HG02588 (cell line): ENCODE measurements at regions not wholly inside any gene's neighbourhood (a gene's known extent, or its start where the extent isn't known, plus 50 kb on each side); places are given as distances from the start of the nearest gene placed in this dataset.
"Not testable (repeated sequence)": the region's sequence is repeated elsewhere in the genome, so short reads cannot be mapped to it uniquely, and the experiment has no call there.

Source experiments
- ATAC-seq: cut with Tn5 transposase; IDR thresholded peaks from one replicate; pipeline ENCODE4 v1.9.1; 2021; ENCODE audit warnings: mild to moderate bottlenecking, moderate library complexity; ENCODE audit not compliant: unreplicated experiment

- ATAC-seq: no peak
These were observed 102.0 kb downstream of the HNMT start for GRCh38 chr2:138066139-138066806.

GRCh38 chr2:138066841-138067240 lies 102.6 kb downstream of the HNMT start:
- no peak for ATAC-seq

GRCh38 chr2:138068669-138069068 lies 104.4 kb downstream of the HNMT start:
- ATAC-seq: not testable (repeated sequence)

- not testable (repeated sequence) for ATAC-seq
These were observed 106.9 kb downstream of the HNMT start for GRCh38 chr2:138071042-138071719.

GRCh38 chr2:138071720-138072719 lies 107.7 kb downstream of the HNMT start:
- ATAC-seq: no peak

- ATAC-seq: no peak
These were observed 113.9 kb downstream of the HNMT start for GRCh38 chr2:138078153-138078552.

GRCh38 chr2:138079976-138080375 lies 115.7 kb downstream of the HNMT start:
- no peak for ATAC-seq

- ATAC-seq: no peak
These were observed 117.2 kb downstream of the HNMT start for GRCh38 chr2:138081225-138082073.

GRCh38 chr2:138084206-138084605 lies 119.9 kb downstream of the HNMT start:
- ATAC-seq: no peak

GRCh38 chr2:138085441-138085840 lies 121.2 kb downstream of the HNMT start:
- not testable (repeated sequence) for ATAC-seq

GRCh38 chr2:138086576-138086975 lies 122.3 kb downstream of the HNMT start:
- ATAC-seq: no peak

- no peak for ATAC-seq
These were observed 123.7 kb downstream of the HNMT start for GRCh38 chr2:138087751-138088593.

GRCh38 chr2:138090330-138090729 lies 126.1 kb downstream of the HNMT start:
- ATAC-seq: peak; percentile 83

GRCh38 chr2:138093455-138093854 lies 129.2 kb downstream of the HNMT start:
- ATAC-seq: no peak

- ATAC-seq: no peak
These were observed 129.8 kb downstream of the HNMT start for GRCh38 chr2:138094031-138094430.

- ATAC-seq: no peak
These were observed 131.1 kb downstream of the HNMT start for GRCh38 chr2:138095336-138095735.

- ATAC-seq: not testable (repeated sequence)
These were observed 135.0 kb downstream of the HNMT start for GRCh38 chr2:138099288-138099687.

GRCh38 chr2:138101718-138102117 lies 137.4 kb downstream of the HNMT start:
- no peak for ATAC-seq

GRCh38 chr2:138102664-138103063 lies 138.4 kb downstream of the HNMT start:
- ATAC-seq: no peak

- ATAC-seq: no peak
These were observed 138.9 kb downstream of the HNMT start for GRCh38 chr2:138103156-138103555.
